ENCODE measurements at regions not wholly inside any gene's neighbourhood (a gene's known extent, or its start where the extent isn't known, plus 50 kb on each side); places are given as distances from the start of the nearest gene placed in this dataset.

DNA sequence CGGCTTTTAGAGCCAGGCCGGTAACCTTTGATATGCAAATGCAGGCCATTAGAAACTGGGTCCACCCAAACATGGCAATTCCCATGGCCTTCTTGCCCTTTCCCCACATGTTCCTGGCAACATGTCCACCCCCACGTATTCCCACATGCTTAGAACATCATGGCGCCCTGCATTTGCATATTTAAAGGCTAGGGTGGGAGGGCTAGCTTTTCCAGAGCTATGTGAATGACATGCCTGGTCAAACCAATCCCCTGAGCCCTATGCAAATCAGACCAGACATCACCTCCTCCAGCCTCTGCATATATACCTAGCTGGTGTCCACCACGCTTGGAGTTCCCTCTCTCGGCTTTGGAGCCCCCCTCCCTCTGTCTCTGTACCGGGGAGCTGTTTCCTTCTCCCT, 481.9 kb downstream of the CDH2 start:
- DNase-seq (ENCODE audit: low read depth), result no peak

DNA sequence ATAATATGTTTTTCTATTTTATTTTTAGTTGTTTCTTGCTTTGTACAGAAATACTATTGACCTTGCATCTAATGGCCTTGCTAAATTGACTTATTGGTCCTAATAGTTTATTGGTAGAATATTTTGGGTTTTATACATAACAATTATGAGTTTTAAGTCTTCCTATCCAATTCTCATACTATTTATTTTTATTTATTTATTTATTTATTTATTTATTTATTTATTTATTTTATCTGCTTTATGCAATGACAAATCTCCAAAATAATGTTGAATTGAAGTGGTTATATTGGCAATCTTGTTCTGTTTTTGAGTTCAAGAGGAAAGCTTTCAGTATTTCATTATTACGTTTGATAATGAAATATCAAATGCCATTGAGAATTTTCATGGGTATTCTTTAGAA, 488.3 kb downstream of the CDH2 start:
- no peak for DNase-seq (ENCODE audit: low read depth)

DNA sequence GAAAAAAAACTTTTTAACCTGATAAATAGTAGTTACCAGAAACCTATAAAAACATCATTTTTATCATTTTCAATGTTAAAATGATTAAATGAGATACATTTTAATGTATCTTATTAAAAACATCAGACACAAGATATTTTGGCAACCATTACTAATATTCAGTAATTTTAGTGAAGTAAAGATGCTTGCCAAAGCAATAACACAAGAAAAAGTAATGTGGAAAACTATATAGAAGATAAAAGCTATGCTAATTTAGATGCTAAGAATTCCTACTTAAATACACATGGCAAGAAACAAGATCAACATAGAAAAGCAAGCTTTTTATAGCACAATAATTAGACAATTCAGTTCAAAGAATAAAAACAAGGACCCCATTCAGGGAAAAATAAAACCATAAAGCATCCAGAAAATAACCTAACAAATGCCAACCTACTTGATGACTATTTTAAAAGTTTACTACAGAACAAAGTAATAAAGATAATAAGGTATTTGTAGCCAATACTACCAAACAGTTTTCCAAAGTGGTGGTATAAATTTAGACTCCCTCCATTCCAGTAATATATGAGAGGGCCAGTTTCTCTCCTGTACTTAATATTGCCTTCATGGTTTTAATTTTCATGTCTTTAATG, 489.5 kb downstream of the CDH2 start:
- DNase-seq (ENCODE audit: low read depth), result no peak

DNA sequence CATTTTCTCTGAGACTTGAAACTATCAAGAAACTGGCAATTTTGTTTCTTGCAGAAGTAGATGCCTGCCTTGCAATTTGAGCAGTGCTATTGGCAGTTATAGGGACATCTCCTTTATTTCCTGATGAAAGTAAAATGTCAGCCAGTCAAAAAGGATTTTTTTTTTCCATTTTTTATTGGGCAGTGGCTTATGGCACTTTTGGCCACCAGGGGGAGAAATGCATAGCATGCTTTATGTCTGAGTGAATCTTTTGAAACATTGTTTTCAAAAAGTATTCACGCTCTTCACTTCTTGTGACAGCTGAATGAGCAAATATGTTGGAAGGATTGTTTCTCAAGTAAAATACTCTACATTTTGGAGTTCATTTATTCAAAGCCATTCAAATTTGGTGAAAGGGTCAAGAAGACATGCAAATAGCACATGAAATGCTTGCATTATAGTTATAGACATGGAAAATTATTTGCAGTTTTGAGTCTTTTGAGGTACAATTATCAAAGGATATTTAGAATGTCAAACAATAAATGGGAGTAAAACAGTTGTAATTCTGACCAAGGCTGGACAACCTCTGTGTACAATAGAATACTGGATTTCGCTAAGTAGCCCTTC, 491.0 kb downstream of the CDH2 start:
- peak; percentile 36 for DNase-seq (ENCODE audit: low read depth)

DNA sequence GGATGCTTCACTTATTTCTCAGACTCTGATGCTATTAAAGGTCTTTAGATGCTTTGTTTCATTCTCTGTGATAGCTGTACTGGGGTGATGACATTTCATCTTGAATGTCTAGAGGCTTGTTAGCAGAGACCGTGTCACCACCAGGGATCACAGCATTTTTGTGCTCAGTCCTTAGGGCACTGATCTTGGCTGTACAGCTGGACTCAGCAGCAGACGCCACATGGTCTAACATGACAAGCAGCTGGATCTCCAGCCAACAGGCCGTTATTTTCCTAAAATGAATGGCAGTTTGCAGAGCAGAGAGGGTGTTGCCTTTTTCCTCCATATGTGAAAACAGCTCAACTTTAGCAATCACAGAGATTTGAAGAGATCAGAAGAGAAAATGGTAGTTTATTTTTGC, 491.8 kb downstream of the CDH2 start:
- DNase-seq (ENCODE audit: low read depth), result no peak

DNA sequence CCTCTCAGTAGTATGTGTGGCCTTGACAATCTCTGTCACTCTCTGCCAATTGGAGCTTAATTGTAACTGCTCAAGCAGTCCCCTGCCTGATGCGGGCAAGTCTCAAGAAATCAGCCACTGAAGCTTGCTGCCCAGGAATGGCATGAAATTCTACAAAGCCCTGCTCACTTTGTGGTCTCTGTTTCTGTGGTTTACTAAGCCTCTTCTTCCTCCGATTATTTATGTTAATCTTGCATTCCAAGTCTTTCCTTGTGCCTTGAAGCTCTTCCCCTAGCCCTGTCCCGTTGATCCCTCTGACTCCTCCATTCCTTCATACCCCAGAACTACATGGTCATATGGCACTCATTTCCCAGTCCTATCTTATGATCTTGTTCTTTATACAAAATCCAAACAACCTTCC, 489.3 kb upstream of the CHST9 start:
- DNase-seq (ENCODE audit: low read depth), result no peak

DNA sequence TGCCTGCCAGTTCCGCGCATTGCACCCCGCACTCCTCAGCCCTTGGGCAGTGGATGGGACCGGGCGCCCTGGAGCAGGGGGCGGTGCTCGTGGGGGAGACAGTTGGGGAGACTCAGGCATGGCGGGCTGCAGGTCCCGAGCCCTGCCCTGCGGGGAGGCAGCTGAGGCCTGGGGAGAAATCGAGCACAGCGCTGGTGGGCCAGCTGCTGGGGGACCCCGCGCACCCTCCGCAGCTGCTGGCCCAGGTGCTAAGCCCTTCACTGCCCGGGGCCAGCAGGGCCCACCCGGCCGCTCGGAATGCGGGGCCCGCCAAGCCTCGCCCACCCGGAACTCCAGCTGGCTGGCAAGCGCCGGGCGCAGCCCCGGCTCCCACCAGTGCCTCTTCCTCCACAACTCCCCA, 488.8 kb upstream of the CHST9 start:
- DNase-seq (ENCODE audit: low read depth), result no peak

DNA sequence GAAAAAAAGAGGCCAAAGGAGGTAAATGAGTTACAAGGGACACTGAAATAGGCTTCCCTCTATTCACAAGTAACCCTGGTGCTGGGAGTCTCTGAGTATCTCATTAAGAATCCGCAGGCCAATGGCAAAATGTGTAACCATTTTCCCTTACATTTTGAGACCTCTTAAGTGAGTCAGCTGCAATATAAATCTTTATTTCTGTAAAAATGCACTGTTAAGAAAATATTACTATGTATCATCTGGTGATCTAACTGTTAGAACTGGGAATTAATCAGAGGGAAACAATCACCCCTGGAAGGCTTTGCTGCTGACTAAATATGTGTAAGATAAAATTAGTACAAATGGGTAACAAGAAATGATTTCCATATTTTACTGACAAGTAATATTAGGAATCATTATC, 483.1 kb upstream of the CHST9 start:
- no peak for DNase-seq (ENCODE audit: low read depth)

DNA sequence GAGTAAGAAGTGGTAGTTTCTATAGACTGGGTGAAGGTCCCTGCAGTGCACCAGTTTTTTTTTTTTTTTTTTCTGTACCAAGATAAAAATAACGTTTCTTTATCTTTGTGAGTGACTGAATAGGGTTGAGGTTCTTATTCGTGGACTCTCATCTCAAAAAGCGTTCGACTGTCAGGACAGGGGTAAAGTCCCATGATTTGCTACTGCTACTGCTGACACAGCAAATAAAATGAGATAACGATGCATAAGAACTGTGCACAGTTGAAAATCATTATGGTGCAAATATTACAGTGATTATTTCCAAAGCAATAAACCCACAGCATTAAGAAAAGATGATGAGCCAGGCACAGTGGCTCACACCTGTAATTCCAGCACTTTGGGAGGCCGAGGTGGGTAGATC, 482.0 kb upstream of the CHST9 start:
- no peak for DNase-seq (ENCODE audit: low read depth)

DNA sequence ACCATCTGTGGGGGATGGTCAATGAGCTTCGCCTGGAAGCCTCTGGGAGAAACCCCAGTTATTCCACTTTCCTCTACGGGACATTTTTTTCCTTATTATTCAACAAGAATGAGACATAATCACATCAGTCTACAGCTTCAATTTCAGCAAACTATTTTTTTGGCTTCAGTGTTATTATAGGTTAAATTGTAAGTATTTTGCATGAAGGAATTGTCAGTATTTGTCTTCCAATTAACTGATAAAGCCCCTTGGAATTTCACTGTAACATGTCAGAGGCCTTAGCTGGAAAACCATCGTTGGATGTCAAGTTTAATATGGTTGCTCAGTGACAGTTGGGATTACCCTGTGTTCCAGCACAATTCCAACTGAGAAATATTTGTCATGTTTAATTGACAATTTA, 480.9 kb upstream of the CHST9 start:
- no peak for DNase-seq (ENCODE audit: low read depth)

DNA sequence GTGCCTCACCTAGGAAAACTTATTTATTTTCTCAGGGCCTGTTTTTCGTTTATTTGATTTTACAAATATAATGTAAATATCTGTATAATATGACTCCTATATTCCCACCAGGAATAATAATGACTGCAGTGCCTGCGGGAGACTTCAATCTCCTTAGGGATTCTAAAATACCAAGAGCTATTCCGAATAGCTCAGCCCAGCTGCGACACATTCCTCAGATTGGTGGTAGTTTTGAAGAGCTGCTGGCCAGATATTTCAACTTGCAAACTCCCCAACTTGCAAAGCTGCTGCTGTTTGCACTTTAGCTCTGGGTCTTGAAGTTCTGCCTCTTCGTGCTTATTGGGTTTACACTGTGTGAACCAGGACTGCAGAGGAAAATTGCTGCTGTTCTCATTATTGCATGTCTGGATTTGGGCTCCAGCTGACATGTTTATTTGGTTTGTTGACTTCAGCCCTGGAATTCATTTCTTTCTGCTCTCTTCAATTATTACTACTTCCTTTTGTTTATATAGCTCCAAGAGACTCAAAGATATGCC, 480.2 kb upstream of the CHST9 start:
- DNase-seq (ENCODE audit: low read depth), result no peak

DNA sequence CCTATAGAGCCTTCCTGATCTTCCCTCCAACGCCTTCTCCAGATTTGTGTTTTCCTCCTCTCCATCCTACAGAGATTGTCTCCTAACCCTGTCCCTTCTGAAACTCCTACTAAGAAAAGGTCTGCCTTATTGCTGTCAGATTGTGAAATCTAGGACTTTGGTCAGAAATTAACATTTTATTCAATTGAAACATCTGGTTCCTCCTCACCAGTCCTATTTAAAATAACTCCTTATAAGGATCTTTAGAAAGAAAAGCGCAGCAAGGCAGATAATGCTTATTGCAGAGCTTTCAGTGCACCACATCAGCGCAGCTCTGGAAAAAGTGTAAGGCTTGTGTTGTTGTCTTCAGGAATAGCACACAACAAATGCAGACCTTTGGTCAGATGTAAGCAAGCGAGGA, 477.8 kb upstream of the CHST9 start:
- no peak for DNase-seq (ENCODE audit: low read depth)

DNA sequence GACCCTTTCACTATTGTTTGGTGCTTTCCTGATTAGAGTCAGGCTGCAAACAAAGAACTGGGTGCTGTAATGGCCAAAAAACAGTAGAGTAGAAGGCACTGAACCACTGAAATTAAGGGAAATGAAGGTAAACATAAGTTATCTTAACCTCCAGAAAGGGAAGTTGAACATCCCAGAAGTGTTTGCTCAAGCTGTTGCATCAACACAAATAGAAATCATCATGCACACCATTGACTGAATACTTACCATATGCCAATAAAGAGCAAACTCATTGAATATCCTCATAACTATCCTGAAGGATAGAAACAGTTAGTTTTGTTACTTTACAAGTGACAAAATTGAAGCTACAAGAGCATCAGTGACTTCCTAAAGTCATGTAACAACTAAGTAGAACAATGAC, 477.4 kb upstream of the CHST9 start:
- no peak for DNase-seq (ENCODE audit: low read depth)

DNA sequence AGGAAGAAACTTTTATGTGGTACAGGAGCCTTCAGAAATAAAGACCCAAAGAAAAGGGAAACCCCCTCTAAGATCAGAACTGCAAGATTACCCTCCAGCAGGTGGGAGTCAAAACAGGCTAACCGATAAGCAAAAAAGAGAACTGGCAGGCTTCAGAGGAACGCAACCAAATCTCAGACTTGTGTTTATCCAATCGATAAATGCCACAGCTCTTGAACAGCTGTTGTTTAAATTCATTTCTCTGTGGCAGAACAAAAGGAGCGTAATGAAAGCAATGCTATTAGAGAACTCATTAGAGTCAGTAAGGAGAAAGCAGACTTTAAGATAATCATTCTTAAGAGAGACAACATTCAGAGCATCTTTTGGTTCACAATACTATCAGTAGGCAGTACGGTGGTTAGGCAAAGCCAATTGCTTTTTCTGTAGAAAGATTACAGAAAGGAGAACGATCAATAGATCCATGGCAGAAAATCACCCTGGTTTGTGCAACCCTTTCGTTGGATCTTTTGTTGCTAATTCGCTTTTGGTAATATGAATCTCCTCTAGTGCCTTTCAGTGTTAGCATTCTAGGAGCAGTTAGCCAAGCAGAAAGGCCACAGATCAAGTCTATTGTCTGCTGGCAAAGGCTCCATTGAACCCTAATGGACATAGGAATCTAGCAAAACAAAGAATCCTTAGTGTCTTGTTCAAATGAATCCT, 476.4 kb upstream of the CHST9 start:
- DNase-seq (ENCODE audit: low read depth), result peak; percentile 27

DNA sequence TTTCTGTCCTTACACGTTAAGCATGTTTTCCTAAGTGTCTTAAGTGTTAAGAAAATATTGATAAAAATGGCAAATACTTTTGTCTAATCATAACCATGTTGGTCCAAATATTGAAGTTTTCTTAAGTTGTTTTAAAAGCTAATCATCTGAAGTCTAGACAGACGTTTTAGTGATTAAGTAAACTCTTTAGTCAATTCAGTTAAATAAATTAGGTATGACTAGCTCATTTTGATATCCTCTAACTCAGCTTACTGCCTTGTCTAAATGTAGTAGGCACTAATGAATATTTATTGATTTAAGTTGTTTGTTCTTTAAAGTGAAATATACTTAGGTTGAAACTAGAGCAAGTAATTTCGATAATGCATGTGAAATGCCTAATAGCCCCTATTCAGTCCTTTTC, 471.8 kb upstream of the CHST9 start:
- no peak for DNase-seq (ENCODE audit: low read depth)

DNA sequence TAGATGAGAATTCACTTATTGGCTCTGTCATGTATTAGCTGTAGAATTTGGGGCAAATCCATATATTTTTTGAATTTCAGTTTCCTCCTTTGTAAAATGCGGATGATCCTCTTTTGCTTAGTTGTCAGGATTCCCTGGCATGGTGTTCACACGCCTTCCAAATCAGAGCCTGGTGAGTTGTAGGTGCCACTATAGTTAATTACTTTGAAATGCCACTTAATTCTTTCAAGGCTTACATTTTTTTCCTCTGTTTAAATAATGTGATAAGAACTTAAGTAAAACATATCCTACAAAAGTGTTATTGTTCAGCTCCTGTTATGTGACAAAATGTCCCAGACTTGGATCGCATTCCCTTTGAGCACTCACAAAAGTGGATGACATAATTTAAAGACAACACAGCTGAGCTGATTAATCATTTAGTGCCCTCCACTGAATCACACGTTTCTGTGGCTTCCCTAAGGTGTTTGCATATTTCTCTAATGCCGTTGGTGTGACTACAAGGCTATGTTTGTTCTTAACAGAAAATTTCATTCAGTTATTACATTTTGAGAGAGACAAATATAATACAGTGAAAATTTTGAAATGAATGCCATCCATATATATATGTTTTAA, 471.2 kb upstream of the CHST9 start:
- DNase-seq (ENCODE audit: low read depth), result peak; percentile 92

DNA sequence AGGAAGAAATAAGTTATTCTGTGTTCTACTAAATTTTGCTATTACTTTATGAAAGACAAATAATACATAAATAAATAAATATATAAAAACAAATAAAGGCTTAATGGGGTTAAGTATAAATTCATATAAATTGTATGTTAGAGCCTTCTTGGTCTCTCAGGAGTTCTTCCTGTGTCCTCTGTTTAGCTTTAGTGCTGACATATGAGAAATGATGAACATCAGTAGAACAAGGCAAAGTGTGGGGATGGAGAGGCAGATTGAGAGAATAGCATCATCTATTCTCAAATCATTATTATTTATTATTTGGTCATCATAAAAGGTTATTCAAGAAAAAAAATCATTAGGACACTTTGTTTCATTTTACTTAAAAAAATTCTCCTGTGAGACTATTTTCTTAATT, 468.1 kb upstream of the CHST9 start:
- no peak for DNase-seq (ENCODE audit: low read depth)

DNA sequence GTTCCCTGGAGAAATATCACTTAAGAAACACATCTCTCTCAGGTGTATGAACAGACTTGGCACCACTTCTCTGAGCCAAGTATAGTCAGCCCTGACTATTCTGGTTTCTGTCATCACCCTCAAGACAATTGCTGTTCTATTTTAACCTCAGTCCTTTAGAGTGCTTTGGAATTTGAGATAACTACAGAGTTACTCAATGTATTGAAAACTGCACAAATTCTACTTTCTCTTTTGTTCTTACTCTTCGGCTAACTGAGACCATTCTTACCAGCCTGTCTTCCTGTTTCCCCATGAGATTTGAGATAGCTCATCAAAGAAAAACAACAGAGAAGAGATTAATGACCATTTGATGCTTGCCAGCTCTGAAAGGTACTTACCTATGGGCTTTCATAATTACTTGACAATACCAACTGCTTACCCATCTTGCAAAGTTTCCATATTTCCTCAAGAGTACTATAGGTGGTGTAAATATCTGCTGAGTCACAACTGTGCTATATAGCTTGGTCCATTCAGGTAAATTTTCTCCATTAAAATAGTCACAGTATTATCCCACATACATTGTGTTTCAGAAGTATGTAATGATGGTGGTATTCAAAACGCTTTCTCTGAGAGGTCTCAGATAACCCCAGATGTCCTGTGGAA, 467.5 kb upstream of the CHST9 start:
- DNase-seq (ENCODE audit: low read depth), result peak; percentile 46

DNA sequence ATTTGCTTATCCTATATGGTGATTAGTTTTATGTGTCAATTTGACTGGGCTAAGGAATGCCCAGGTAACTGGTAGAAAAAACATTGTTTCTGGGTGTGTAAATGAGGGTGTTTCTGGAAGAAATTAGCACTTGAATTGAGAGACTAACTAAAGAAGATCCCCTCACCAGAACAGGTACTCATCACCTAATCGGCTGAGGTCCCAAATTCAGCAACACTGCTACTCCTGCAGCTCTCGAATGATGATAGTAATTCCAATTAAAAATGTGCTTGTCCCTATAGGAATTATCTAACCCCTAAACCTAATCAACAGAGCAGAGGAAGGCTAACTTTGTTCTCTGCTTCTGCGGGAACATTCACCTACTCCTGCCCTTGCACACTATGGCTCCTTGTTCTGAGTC, 464.5 kb upstream of the CHST9 start:
- no peak for DNase-seq (ENCODE audit: low read depth)

DNA sequence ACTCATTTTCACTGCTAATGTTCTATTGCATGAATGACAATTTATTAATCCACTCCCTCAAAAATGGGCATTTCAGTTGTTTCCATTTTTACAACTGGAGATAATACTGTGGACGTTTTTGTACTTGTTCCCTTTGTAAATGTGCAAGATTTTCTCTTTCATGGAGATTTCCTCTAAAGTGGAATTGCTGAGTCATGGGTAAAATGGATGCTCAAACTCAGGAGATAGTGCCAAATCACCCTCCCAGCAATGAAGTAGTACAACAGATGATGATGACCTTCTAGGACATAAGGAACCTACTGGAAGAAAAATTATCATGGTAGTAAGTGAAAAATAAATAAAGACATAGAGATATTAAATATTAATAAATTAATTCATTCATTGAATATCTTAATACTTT, 460.8 kb upstream of the CHST9 start:
- no peak for DNase-seq (ENCODE audit: low read depth)

DNA sequence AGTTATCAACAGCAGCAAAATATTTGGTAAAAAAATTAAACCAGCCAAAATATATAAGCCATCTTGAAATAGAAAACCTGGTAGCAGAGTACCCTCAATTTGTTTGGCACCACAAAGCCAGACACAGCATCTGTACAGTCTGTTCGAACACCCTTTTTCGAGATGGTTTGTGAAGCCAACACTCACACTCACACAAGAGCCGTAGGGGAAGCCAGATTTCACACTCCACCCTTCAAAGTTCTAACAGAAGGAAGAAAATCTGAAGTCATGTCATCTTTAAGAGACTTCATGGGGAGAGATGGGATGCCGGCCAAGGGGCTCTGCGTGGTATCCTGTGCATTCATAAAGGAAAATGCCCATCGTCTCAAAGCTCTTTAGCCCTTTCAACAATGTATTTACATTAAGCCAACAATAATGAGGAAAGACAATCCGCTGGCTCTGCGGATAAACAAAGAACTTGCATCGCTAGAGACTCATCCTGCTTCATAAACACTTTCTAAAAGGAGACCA, 451.5 kb upstream of the CHST9 start:
- DNase-seq (ENCODE audit: low read depth), result no peak

DNA sequence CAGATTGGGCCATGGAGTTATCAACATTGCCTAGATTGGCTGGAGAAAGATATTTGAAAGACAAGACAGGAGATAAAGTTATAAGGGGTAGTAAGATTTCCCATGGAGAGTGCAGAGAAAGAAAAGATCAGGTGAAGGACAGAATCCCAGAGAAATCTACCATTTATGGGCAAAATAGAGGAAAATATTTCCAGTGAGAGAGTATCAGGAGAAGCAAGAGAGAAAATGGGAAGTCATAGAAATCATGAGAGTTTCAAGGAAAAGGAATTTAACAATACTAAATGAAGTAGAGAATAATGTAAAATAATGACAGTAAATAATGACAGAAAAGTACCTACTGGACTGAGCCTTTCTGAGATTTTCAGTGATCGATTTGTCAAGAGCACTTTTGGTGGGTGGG, 447.6 kb upstream of the CHST9 start:
- DNase-seq (ENCODE audit: low read depth), result no peak
